Stomach (tissue), 8 donors: ENCODE measurements at regions not wholly inside any gene's neighbourhood (a gene's known extent, or its start where the extent isn't known, plus 50 kb on each side); places are given as distances from the start of the nearest gene placed in this dataset.

Experiments
- DNase-seq, 2 donors: peaks; one replicate each; pipeline versions ENCODE4 v3.0.0 to v3.0.0-alpha.2; 2013 to 2019
- H3K27ac ChIP-seq, 5 donors: fragments of 200-600 bp in 4 of 5; sonication (generic) in 4 of 5; one replicate each; pipeline ENCODE4 v1.5.1; 2013 to 2019; ENCODE audit warnings: mild to moderate bottlenecking in 1 of 5, moderate library complexity in 1 of 5
- H3K27me3 ChIP-seq, 3 donors: fragments of 200-600 bp; sonication (generic); one replicate each; pipeline ENCODE4 v1.5.1; 2017 to 2019; ENCODE audit warnings: mixed run types in 1 of 3
- H3K36me3 ChIP-seq, 4 donors: fragments of 200-600 bp; sonication (generic); 1 replicate in 3 of 4; 2 replicates in 1 of 4; pipeline ENCODE4 v1.5.1; 2016 to 2019
- H3K4me1 ChIP-seq, 4 donors: fragments of 200-600 bp; sonication (generic); one replicate each; pipeline ENCODE4 v1.5.1; 2016 to 2019
- H3K4me3 ChIP-seq, 4 donors: fragments of 200-600 bp; sonication (generic) in 3 of 4; one replicate each; pipeline ENCODE4 v1.5.1; 2016 to 2019; ENCODE audit warnings: mild to moderate bottlenecking in 1 of 4
- H3K9me3 ChIP-seq, 4 donors: fragments of 200-600 bp; sonication (generic); one replicate each; pipeline ENCODE4 v1.5.1; 2016 to 2019
- EP300 ChIP-seq: sonication (generic); formaldehyde crosslinking; IDR thresholded peaks from one replicate; pipeline ENCODE4 v1.6.1; 2017; ENCODE audit warnings: antibody characterized with exemption
- POLR2A ChIP-seq, 4 donors: fragments of 450-650 bp; IDR thresholded peaks; one replicate each; pipeline ENCODE4 v1.6.1; 2016; ENCODE audit warnings: antibody characterized with exemption in 4 of 4, control low read depth in 2 of 4, mild to moderate bottlenecking in 1 of 4, moderate library complexity in 1 of 4
- POLR2AphosphoS5 ChIP-seq, 3 donors: sonication (generic); formaldehyde crosslinking; IDR thresholded peaks; one replicate each; pipeline ENCODE4 v1.6.1; 2016; ENCODE audit warnings: antibody characterized with exemption in 3 of 3
- WGBS, 5 donors: extraction: QIAGEN DNeasy Blood & Tissue Kit in 3 of 5; methylation state at CpG; one replicate each; pipeline versions ENCODE4 v1.1.5 to v1.1.7; 2013 to 2018; 5-methylcytosine and 5-hydroxymethylcytosine counted together
- intact Hi-C: fragments of 100-400 bp; cut with DNase I; formaldehyde crosslinking; loops from one replicate; pipeline ENCODE4 v1.15.1; 2023; ENCODE audit warnings: low total_unique reads
- TF ChIP-seq, protein P1 (sequence below), 7 experiments: fragments of 450-650 bp in 4 of 7; fragments of 200-600 bp in 3 of 7; sonication (generic) in 3 of 7; IDR thresholded peaks; one replicate each; pipeline ENCODE4 v1.5.1; 2016 to 2019; ENCODE audit warnings: antibody characterized with exemption in 7 of 7, control low read depth in 2 of 7, mild to moderate bottlenecking in 1 of 7
- donor health status: healthy with polysubstance abuse.
- donor health status: Bipolar disorder and iron deficiency.
- donor health status: healthy.

- DNase-seq, result no peak
- no peaks in the 10 kb centered on the region for H3K4me1 ChIP-seq
- no peak overlapping the region for H3K4me3 ChIP-seq
- 82 to 98% (median 89%) methylated on average over 1 of the region's 1 CpG for WGBS, 5 donors
- H3K27me3 ChIP-seq, result no peaks in the 10 kb centered on the region
- intact Hi-C loops, result no loop called here
- H3K27ac ChIP-seq, result no peak overlapping the region
- TF ChIP-seq POLR2AphosphoS5 (IDR thresholded peaks at IDR 0.05) (no peak), EP300 (no peak), POLR2A (IDR thresholded peaks at IDR 0.05) (no peak)
- TF ChIP-seq, protein P1, sequence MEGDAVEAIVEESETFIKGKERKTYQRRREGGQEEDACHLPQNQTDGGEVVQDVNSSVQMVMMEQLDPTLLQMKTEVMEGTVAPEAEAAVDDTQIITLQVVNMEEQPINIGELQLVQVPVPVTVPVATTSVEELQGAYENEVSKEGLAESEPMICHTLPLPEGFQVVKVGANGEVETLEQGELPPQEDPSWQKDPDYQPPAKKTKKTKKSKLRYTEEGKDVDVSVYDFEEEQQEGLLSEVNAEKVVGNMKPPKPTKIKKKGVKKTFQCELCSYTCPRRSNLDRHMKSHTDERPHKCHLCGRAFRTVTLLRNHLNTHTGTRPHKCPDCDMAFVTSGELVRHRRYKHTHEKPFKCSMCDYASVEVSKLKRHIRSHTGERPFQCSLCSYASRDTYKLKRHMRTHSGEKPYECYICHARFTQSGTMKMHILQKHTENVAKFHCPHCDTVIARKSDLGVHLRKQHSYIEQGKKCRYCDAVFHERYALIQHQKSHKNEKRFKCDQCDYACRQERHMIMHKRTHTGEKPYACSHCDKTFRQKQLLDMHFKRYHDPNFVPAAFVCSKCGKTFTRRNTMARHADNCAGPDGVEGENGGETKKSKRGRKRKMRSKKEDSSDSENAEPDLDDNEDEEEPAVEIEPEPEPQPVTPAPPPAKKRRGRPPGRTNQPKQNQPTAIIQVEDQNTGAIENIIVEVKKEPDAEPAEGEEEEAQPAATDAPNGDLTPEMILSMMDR (IDR thresholded peaks at IDR 0.05), result no peak
- H3K36me3 ChIP-seq, result no peaks in the 10 kb centered on the region
- H3K9me3 ChIP-seq, result no peaks in the 10 kb centered on the region
Measured at GRCh38 chr1:98260412-98260811, 339.6 kb upstream of the DPYD start.

DNA sequence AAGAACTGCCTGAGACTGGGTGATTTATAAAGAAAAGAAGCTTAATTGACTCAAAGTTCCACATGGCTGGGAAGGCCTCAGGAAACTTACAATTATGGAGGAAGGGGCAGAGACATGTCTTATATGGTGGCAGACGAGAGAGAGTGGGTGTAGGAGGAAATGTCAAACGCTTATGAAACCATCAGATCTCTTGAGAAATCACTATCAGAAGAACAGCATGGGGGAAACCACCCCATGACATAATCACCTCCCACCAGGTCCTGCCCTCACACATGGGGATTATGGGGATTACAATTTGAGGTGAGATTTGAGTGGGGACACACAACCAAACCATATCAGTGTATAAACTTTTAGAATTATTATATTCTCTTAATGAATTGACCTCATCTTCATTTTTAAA lies 335.9 kb upstream of the DPYD start:
- H3K36me3 ChIP-seq, result no peaks in the 10 kb centered on the region
- intact Hi-C loops, result no loop called here
- no peak for TF ChIP-seq POLR2A (IDR thresholded peaks at IDR 0.05)
- no peak for TF ChIP-seq POLR2AphosphoS5 (IDR thresholded peaks at IDR 0.05)
- no peak for TF ChIP-seq EP300
- TF ChIP-seq, protein P1 (IDR thresholded peaks at IDR 0.05), result no peak
- H3K27me3 ChIP-seq, result no peaks in the 10 kb centered on the region
- H3K4me1 ChIP-seq, result no peaks in the 10 kb centered on the region
- H3K27ac ChIP-seq, result no peak overlapping the region
- DNase-seq, result no peak
- WGBS, 5 donors, result 54 to 81% (median 76%) methylated on average over 2 of the region's 2 CpGs
- no peak overlapping the region for H3K4me3 ChIP-seq
- H3K9me3 ChIP-seq, result no peaks in the 10 kb centered on the region

DNA sequence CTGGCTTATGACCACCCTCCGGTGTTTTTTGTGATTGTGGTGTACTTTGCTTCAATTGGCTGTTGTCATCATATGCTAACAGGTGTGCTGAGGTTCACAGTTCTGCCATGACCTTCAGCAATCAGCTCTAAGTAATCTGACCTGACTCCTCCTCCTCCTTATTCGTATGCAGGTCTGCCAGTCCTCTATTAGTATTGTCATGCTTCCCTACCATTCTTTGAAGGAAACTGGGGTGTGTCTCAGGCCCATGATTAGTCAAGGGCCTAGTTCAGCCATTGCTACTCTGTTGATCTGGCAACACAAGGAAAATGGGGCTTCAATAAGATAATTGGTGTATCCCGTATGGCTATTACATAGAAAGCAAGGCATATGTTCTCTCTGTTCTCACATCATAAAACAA lies 332.3 kb upstream of the DPYD start:
- 78 to 86% (median 80%) methylated on average over 3 of the region's 3 CpGs for WGBS, 5 donors
- intact Hi-C loops, result no loop called here

DNA sequence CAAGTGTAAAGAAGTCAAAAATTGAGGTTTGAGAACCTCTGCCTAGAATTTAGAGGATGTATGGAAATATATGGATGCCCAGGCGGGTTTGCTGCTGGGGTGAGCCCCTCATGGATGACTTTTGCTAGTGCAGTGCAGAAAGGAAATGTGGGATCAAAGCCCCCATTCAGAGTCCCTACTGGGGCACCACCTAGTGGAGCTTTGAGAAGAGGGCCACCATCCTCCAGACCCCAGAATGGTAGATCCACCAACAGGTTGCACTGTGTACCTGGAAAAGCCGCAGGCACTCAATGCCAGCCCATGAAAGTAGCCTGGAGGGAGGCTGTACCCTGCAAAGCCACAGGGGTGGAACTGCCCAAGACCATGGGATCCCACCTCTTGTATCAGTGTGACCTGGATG lies 330.7 kb upstream of the DPYD start:
- H3K4me1 ChIP-seq, result no peaks in the 10 kb centered on the region
- intact Hi-C loops, result no loop called here
- 81 to 93% (median 91%) methylated on average over 2 of the region's 2 CpGs for WGBS, 5 donors

More for the DNA sequence above, 332.3 kb upstream of the DPYD start:
- H3K4me1 ChIP-seq, result no peaks in the 10 kb centered on the region
- H3K36me3 ChIP-seq, result no peaks in the 10 kb centered on the region
- H3K27me3 ChIP-seq, result no peaks in the 10 kb centered on the region
- peaks cover 0 to 5% (median 0%) of the 10 kb centered on the region in 4 donors for H3K9me3 ChIP-seq
- no peak overlapping the region for H3K4me3 ChIP-seq
- no peak overlapping the region for H3K27ac ChIP-seq
- no peak for TF ChIP-seq EP300
- TF ChIP-seq POLR2A (IDR thresholded peaks at IDR 0.05), result no peak
- TF ChIP-seq POLR2AphosphoS5 (IDR thresholded peaks at IDR 0.05), result no peak
- TF ChIP-seq, protein P1 (IDR thresholded peaks at IDR 0.05), result no peak
- DNase-seq, result no peak

More for the DNA sequence above, 330.7 kb upstream of the DPYD start:
- no peak for DNase-seq
- Histone ChIP-seq H3K9me3 (peaks cover 0 to 5% (median 0%) of the 10 kb centered on the region in 4 donors), H3K4me3 (no peak overlapping the region), H3K36me3 (no peaks in the 10 kb centered on the region), H3K27me3 (no peaks in the 10 kb centered on the region), H3K27ac (no peak overlapping the region)
- TF ChIP-seq EP300, result no peak
- no peak for TF ChIP-seq POLR2AphosphoS5 (IDR thresholded peaks at IDR 0.05)
- no peak for TF ChIP-seq POLR2A (IDR thresholded peaks at IDR 0.05)
- TF ChIP-seq, protein P1 (IDR thresholded peaks at IDR 0.05), result no peak
